DOHH2 (cell line): ENCODE measurements at regions not wholly inside any gene's neighbourhood (a gene's known extent, or its start where the extent isn't known, plus 50 kb on each side); places are given as distances from the start of the nearest gene placed in this dataset.

Experiments
- H3F3A ChIP-seq: fragments of 200-600 bp; sonication (generic), shearing (Covaris generic); 2 replicates; pipeline ENCODE4 v1.6.0; 2016; ENCODE audit warnings: antibody characterized with exemption, mild to moderate bottlenecking; ENCODE audit not compliant: control insufficient read depth, insufficient read depth
- H3K27ac ChIP-seq: fragments of 200-600 bp; sonication (generic); 2 replicates; pipeline ENCODE4 v1.5.1; 2014; ENCODE audit warnings: low read depth, mild to moderate bottlenecking, low read length, moderate library complexity
- H3K27me3 ChIP-seq: fragments of 200-600 bp; sonication (generic); 2 replicates; pipeline ENCODE4 v1.6.1; 2014; ENCODE audit warnings: mild to moderate bottlenecking, low read length, mixed read lengths; ENCODE audit not compliant: control insufficient read depth
- H3K36me3 ChIP-seq: fragments of 200-600 bp; sonication (generic); 2 replicates; pipeline ENCODE4 v1.6.1; 2014; ENCODE audit warnings: mild to moderate bottlenecking, low read length, moderate library complexity, mixed read lengths; ENCODE audit not compliant: control insufficient read depth
- H3K4me1 ChIP-seq: fragments of 200-600 bp; sonication (generic); 2 replicates; pipeline ENCODE4 v1.6.1; 2014; ENCODE audit warnings: mild to moderate bottlenecking, low read length, mixed read lengths; ENCODE audit not compliant: control insufficient read depth
- H3K4me2 ChIP-seq: fragments of 200-600 bp; sonication (generic); 2 replicates; pipeline ENCODE4 v1.6.0; 2014; ENCODE audit warnings: mild to moderate bottlenecking, low read length, moderate library complexity
- H3K4me3 ChIP-seq: fragments of 200-600 bp; sonication (generic); 2 replicates; pipeline ENCODE4 v1.5.1; 2014; ENCODE audit warnings: mild to moderate bottlenecking, low read length, mixed read lengths
- H3K79me2 ChIP-seq: fragments of 200-600 bp; sonication (generic); 2 replicates; pipeline ENCODE4 v1.6.1; 2014; ENCODE audit warnings: mild to moderate bottlenecking, low read length, mixed read lengths; ENCODE audit not compliant: control insufficient read depth
- H3K9me2 ChIP-seq: fragments of 200-600 bp; sonication (generic); replicated peaks from 2 replicates; pipeline ENCODE4 v1.6.1; 2014; ENCODE audit warnings: mild to moderate bottlenecking, low read length, mixed read lengths; ENCODE audit not compliant: control insufficient read depth
- H3K9me3 ChIP-seq: fragments of 200-600 bp; sonication (generic); 2 replicates; pipeline ENCODE4 v1.6.1; 2014; ENCODE audit warnings: antibody characterized with exemption, low read length, mixed read lengths; ENCODE audit not compliant: control insufficient read depth, insufficient read depth
- H4K20me1 ChIP-seq: fragments of 200-600 bp; sonication (generic); 2 replicates; pipeline ENCODE4 v1.6.0; 2014; ENCODE audit warnings: low read depth, mild to moderate bottlenecking, antibody characterized with exemption, low read length, moderate library complexity; ENCODE audit not compliant: control insufficient read depth, insufficient read depth
- EZH2phosphoT487 ChIP-seq: fragments of 200-600 bp; sonication (generic); IDR thresholded peaks from 2 replicates; pipeline ENCODE4 v1.6.1; 2017; ENCODE audit warnings: borderline replicate concordance, mild to moderate bottlenecking, antibody characterized with exemption, low read length, moderate library complexity, mixed read lengths
- TF ChIP-seq, protein P1 (sequence below): fragments of 200-600 bp; sonication (generic); IDR thresholded peaks from one replicate; pipeline ENCODE4 v1.5.1; 2014; ENCODE audit warnings: antibody characterized with exemption, mild to moderate bottlenecking, low read depth, low read length; ENCODE audit not compliant: poor library complexity, severe bottlenecking

- Histone ChIP-seq H4K20me1 (no peaks in the 10 kb centered on the region), H3K79me2 (no peaks in the 10 kb centered on the region), H3K4me2 (no peak overlapping the region), H3K9me3 (no peaks in the 10 kb centered on the region), H3K4me1 (no peaks in the 10 kb centered on the region), H3F3A (no peaks in the 10 kb centered on the region), H3K27ac (no peak overlapping the region), H3K9me2 (no peaks in the 10 kb centered on the region), H3K4me3 (no peak overlapping the region), H3K36me3 (no peaks in the 10 kb centered on the region), H3K27me3 (no peaks in the 10 kb centered on the region)
- TF ChIP-seq, protein P1, sequence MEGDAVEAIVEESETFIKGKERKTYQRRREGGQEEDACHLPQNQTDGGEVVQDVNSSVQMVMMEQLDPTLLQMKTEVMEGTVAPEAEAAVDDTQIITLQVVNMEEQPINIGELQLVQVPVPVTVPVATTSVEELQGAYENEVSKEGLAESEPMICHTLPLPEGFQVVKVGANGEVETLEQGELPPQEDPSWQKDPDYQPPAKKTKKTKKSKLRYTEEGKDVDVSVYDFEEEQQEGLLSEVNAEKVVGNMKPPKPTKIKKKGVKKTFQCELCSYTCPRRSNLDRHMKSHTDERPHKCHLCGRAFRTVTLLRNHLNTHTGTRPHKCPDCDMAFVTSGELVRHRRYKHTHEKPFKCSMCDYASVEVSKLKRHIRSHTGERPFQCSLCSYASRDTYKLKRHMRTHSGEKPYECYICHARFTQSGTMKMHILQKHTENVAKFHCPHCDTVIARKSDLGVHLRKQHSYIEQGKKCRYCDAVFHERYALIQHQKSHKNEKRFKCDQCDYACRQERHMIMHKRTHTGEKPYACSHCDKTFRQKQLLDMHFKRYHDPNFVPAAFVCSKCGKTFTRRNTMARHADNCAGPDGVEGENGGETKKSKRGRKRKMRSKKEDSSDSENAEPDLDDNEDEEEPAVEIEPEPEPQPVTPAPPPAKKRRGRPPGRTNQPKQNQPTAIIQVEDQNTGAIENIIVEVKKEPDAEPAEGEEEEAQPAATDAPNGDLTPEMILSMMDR, result no peak
- no peak for TF ChIP-seq EZH2phosphoT487
Measured at GRCh38 chr11:27205779-27206570, 157.0 kb downstream of the CCDC34 start.

DNA sequence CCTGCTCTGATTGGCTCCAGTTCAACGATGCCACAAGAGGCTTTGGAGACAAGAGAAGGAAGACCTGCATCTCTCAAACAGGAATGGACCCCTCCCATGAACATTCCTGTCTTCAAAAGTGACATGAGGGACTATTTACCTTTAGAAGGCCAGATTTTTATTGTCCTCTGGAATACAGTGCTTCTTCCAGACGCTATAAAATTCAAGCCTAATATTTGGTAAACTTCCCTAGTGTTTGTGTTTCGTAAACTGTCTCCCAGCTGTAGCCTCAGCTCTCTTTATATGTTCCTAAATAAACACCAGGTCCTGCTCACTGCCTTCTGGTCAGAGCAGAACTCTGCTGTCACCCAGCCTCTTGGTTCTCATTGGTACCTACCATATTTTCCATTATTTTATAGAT is 157.8 kb downstream of the CCDC34 start:
- Histone ChIP-seq H3K27me3 (no peaks in the 10 kb centered on the region), H3K9me2 (no peaks in the 10 kb centered on the region), H3K9me3 (no peaks in the 10 kb centered on the region), H3K27ac (no peak overlapping the region), H4K20me1 (no peaks in the 10 kb centered on the region), H3K36me3 (no peaks in the 10 kb centered on the region), H3K4me1 (no peaks in the 10 kb centered on the region), H3K4me2 (no peak overlapping the region), H3K4me3 (no peak overlapping the region), H3K79me2 (no peaks in the 10 kb centered on the region), H3F3A (no peaks in the 10 kb centered on the region)
- no peak for TF ChIP-seq EZH2phosphoT487

- no peak overlapping the region for H3K4me3 ChIP-seq
- H3K4me1 ChIP-seq, result no peaks in the 10 kb centered on the region
- H3F3A ChIP-seq, result no peaks in the 10 kb centered on the region
- H3K27ac ChIP-seq, result no peak overlapping the region
- H3K27me3 ChIP-seq, result no peaks in the 10 kb centered on the region
- no peaks in the 10 kb centered on the region for H4K20me1 ChIP-seq
- H3K79me2 ChIP-seq, result no peaks in the 10 kb centered on the region
- no peaks in the 10 kb centered on the region for H3K36me3 ChIP-seq
- no peak overlapping the region for H3K4me2 ChIP-seq
- no peaks in the 10 kb centered on the region for H3K9me2 ChIP-seq
- TF ChIP-seq EZH2phosphoT487, result no peak
- TF ChIP-seq, protein P1, result no peak
- no peaks in the 10 kb centered on the region for H3K9me3 ChIP-seq
Measured at GRCh38 chr11:27204529-27204928, 158.5 kb downstream of the CCDC34 start.

GRCh38 chr11:27203077-27203647 is 159.9 kb downstream of the CCDC34 start:
- Histone ChIP-seq H3K4me3 (no peak overlapping the region), H3F3A (no peaks in the 10 kb centered on the region), H3K27ac (no peak overlapping the region), H3K9me3 (no peaks in the 10 kb centered on the region), H3K9me2 (no peaks in the 10 kb centered on the region), H4K20me1 (no peaks in the 10 kb centered on the region), H3K4me2 (no peak overlapping the region), H3K36me3 (no peaks in the 10 kb centered on the region), H3K4me1 (no peaks in the 10 kb centered on the region), H3K79me2 (no peaks in the 10 kb centered on the region), H3K27me3 (no peaks in the 10 kb centered on the region)
- TF ChIP-seq, protein P1, result no peak
- no peak for TF ChIP-seq EZH2phosphoT487
